PFSK-1 (cell line): ENCODE measurements at regions not wholly inside any gene's neighbourhood (a gene's known extent, or its start where the extent isn't known, plus 50 kb on each side); places are given as distances from the start of the nearest gene placed in this dataset.

Experiments
- FOXP2 ChIP-seq: optimal IDR thresholded peaks from 2 replicates; pipeline ENCODE3; 2011; ENCODE audit warnings: borderline replicate concordance, control low read depth, inconsistent platforms; ENCODE audit not compliant: insufficient read depth; ENCODE audit errors: extremely low read length, extremely low read depth
- POLR2AphosphoS5 ChIP-seq: IDR thresholded peaks from 2 replicates; pipeline ENCODE4 v1.6.1; 2012; ENCODE audit warnings: low read depth, mild to moderate bottlenecking, control low read depth, low read length, moderate library complexity
- SIN3A ChIP-seq: IDR thresholded peaks from 2 replicates; pipeline ENCODE4 v1.6.1; 2012; ENCODE audit warnings: mild to moderate bottlenecking, low read length, moderate library complexity, borderline replicate concordance; ENCODE audit not compliant: insufficient read depth
- TAF1 ChIP-seq: IDR thresholded peaks from 2 replicates; pipeline ENCODE4 v1.6.1; 2012; ENCODE audit warnings: low read length, control low read depth, borderline replicate concordance; ENCODE audit not compliant: insufficient read depth
- TF ChIP-seq, protein P1 (sequence below), 2 experiments: IDR thresholded peaks; 2 replicates each; pipeline versions ENCODE4 v1.6.1 to v1.8.0; 2011 to 2012; ENCODE audit warnings: low read depth in 2 of 2, low read length in 2 of 2, control low read depth in 1 of 2, inconsistent platforms in 1 of 2, mild to moderate bottlenecking in 1 of 2, moderate library complexity in 1 of 2; ENCODE audit not compliant: insufficient read depth in 1 of 2

- TF ChIP-seq TAF1 = no peak
- no peak for TF ChIP-seq POLR2AphosphoS5
- TF ChIP-seq, protein P1, sequence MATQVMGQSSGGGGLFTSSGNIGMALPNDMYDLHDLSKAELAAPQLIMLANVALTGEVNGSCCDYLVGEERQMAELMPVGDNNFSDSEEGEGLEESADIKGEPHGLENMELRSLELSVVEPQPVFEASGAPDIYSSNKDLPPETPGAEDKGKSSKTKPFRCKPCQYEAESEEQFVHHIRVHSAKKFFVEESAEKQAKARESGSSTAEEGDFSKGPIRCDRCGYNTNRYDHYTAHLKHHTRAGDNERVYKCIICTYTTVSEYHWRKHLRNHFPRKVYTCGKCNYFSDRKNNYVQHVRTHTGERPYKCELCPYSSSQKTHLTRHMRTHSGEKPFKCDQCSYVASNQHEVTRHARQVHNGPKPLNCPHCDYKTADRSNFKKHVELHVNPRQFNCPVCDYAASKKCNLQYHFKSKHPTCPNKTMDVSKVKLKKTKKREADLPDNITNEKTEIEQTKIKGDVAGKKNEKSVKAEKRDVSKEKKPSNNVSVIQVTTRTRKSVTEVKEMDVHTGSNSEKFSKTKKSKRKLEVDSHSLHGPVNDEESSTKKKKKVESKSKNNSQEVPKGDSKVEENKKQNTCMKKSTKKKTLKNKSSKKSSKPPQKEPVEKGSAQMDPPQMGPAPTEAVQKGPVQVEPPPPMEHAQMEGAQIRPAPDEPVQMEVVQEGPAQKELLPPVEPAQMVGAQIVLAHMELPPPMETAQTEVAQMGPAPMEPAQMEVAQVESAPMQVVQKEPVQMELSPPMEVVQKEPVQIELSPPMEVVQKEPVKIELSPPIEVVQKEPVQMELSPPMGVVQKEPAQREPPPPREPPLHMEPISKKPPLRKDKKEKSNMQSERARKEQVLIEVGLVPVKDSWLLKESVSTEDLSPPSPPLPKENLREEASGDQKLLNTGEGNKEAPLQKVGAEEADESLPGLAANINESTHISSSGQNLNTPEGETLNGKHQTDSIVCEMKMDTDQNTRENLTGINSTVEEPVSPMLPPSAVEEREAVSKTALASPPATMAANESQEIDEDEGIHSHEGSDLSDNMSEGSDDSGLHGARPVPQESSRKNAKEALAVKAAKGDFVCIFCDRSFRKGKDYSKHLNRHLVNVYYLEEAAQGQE (IDR thresholded peaks at IDR 0.05; ENCODE audit: insufficient read depth in 1 of 2, low read depth in 2 of 2, low read length in 2 of 2) = no peak
- no peak for TF ChIP-seq SIN3A
- TF ChIP-seq FOXP2 = no peak
Measured at GRCh38 chr11:69969890-69970784, 108.0 kb upstream of the ANO1 start.

- TF ChIP-seq POLR2AphosphoS5 (no peak), SIN3A (no peak), TAF1 (no peak), FOXP2 (no peak)
- TF ChIP-seq, protein P1 (IDR thresholded peaks at IDR 0.05; ENCODE audit: insufficient read depth in 1 of 2, low read depth in 2 of 2, low read length in 2 of 2) = no peak
Measured at GRCh38 chr11:69970785-69971535, 107.2 kb upstream of the ANO1 start.

- TF ChIP-seq FOXP2 = no peak
- no peak for TF ChIP-seq TAF1
- no peak for TF ChIP-seq POLR2AphosphoS5
- no peak for TF ChIP-seq SIN3A
- TF ChIP-seq, protein P1 (IDR thresholded peaks at IDR 0.05; ENCODE audit: insufficient read depth in 1 of 2, low read depth in 2 of 2, low read length in 2 of 2) = no peak
Measured at GRCh38 chr11:69971741-69972140, 106.4 kb upstream of the ANO1 start.

DNA sequence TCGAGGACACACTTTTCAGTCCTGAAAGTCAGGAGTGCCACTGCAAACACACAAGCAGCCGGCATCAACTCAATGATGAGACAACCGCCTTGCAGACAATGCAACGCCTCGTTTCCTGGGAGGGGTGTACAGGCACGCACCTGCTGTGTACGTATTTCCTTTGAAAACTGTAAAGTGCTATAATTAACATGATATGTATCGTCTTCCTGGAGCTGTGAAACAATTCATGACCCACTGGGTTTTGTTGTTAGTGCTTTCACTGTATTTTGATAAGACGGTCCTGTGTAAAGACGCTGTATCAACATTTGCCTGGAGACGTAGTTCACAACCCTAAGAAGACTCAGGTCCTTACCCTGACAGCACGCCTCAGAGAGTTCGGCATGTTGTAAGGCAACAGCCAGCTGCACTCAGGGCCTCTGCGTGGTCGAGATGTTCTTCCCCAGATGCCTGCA is 105.7 kb upstream of the ANO1 start:
- TF ChIP-seq FOXP2 (no peak), TAF1 (no peak), POLR2AphosphoS5 (no peak), SIN3A (no peak)
- TF ChIP-seq, protein P1 (IDR thresholded peaks at IDR 0.05; ENCODE audit: insufficient read depth in 1 of 2, low read depth in 2 of 2, low read length in 2 of 2) = no peak
